ENCODE measurements at regions not wholly inside any gene's neighbourhood (a gene's known extent, or its start where the extent isn't known, plus 50 kb on each side); places are given as distances from the start of the nearest gene placed in this dataset.

DNA sequence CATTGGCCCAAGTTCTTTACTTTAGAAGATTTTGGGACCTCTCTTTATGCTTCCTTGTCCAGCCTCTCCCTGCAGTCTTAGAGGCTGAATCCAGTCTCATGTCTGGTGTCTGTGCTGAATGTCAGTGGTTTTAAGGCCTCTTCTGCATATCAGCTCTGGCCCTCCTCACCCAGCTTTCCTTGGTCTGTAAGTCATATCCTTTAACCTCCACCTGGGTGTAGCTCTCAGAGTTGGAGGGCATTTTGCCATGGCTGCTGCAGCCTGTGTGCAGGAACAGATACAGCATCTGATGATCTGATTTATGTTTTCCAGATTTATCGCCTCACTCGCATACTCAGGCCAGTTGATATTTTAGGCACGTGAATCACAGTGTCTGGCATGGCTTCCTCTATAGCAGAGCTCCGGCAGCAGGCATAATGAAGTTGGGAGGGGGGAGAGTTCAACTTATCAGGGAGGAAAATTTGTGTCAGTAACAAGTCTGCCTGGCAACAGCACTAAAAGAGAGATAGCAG is 335.0 kb downstream of the PCNX1 start:
- Mint-ChIP-seq H3K4me1 (no peaks in the 10 kb centered on the region), H3K9me3 (peaks cover 9% of the 10 kb centered on the region), H3K27me3 (ENCODE audit: low read depth) (no peaks in the 10 kb centered on the region; the same call in 1 of the 2 replicates), H3K27ac (no peak overlapping the region), H3K36me3 (peaks cover 2% of the 10 kb centered on the region; the same call in 1 of the 2 replicates), H3K4me3 (no peak overlapping the region)
- CTCF ChIA-PET: no interaction called here
- no peak for DNase-seq (ENCODE audit: low spot score)
- POLR2A ChIA-PET: no interaction called here
- TF ChIP-seq, protein P1, sequence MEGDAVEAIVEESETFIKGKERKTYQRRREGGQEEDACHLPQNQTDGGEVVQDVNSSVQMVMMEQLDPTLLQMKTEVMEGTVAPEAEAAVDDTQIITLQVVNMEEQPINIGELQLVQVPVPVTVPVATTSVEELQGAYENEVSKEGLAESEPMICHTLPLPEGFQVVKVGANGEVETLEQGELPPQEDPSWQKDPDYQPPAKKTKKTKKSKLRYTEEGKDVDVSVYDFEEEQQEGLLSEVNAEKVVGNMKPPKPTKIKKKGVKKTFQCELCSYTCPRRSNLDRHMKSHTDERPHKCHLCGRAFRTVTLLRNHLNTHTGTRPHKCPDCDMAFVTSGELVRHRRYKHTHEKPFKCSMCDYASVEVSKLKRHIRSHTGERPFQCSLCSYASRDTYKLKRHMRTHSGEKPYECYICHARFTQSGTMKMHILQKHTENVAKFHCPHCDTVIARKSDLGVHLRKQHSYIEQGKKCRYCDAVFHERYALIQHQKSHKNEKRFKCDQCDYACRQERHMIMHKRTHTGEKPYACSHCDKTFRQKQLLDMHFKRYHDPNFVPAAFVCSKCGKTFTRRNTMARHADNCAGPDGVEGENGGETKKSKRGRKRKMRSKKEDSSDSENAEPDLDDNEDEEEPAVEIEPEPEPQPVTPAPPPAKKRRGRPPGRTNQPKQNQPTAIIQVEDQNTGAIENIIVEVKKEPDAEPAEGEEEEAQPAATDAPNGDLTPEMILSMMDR (IDR thresholded peaks at IDR 0.05): no peak
- no peak for TF ChIP-seq ZNF396 (CRISPR knock-in tag; IDR thresholded peaks at IDR 0.05; ENCODE audit: borderline replicate concordance)
- ATAC-seq: no peak

GRCh38 chr14:71243697-71244096 is 336.4 kb downstream of the PCNX1 start:
- no peak overlapping the region for H3K27ac Mint-ChIP-seq
- H3K36me3 Mint-ChIP-seq: peaks cover 7% of the 10 kb centered on the region
- CTCF ChIA-PET: no interaction called here
- no peaks in the 10 kb centered on the region; the same call in 1 of the 2 replicates for H3K27me3 Mint-ChIP-seq (ENCODE audit: low read depth)
- H3K9me3 Mint-ChIP-seq: peaks cover 20% of the 10 kb centered on the region
- DNase-seq (ENCODE audit: low spot score) (no peak), ATAC-seq (no peak)
- peaks cover 6% of the 10 kb centered on the region for H3K4me1 Mint-ChIP-seq
- POLR2A ChIA-PET: no interaction called here
- no peak overlapping the region for H3K4me3 Mint-ChIP-seq
- no peak for TF ChIP-seq ZNF232 (CRISPR knock-in tag; IDR thresholded peaks at IDR 0.05)

DNA sequence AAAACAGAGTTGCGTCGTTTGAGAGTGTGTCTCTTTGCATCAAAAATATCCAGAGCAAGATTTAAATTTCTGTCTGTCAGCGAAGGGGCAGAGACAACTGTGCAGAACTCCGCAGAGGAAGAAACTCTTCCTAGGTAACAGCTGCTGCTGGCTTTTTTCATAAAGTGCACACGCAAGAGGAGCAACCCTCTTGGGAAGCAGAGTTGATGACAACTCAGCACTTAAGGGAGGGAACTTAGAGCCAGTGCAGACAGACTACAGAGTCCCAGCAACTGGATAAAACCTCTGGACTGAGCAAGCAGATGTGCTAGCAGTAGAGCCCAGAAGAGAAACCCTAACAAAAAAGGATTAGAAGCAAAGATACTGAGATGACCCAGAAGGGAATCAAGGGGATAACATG is 337.1 kb downstream of the PCNX1 start:
- ChIA-PET POLR2A (no interaction called here), CTCF (no interaction called here)
- TF ChIP-seq PRDM15 (CRISPR knock-in tag; IDR thresholded peaks at IDR 0.05) (no peak), RELA (CRISPR knock-in tag; IDR thresholded peaks at IDR 0.05; ENCODE audit: borderline replicate concordance) (no peak), GABPB1 (CRISPR knock-in tag; IDR thresholded peaks at IDR 0.05) (no peak), NR3C1 (CRISPR knock-in tag; conservative IDR thresholded peaks at IDR 0.05; ENCODE audit: low read depth) (no peak), ZNF219 (CRISPR knock-in tag; IDR thresholded peaks at IDR 0.05; ENCODE audit: borderline replicate concordance) (no peak), TCF7 (CRISPR knock-in tag; IDR thresholded peaks at IDR 0.05; ENCODE audit: low read depth) (no peak), PRRX2 (CRISPR knock-in tag; IDR thresholded peaks at IDR 0.05) (no peak), RORB (CRISPR knock-in tag; IDR thresholded peaks at IDR 0.05) (no peak), TEAD4 (CRISPR knock-in tag; IDR thresholded peaks at IDR 0.05) (no peak), GRHL2 (CRISPR knock-in tag; IDR thresholded peaks at IDR 0.05; ENCODE audit: insufficient replicate concordance, severe bottlenecking) (no peak), SMAD3 (CRISPR knock-in tag; IDR thresholded peaks at IDR 0.05; ENCODE audit: borderline replicate concordance) (no peak), OVOL2 (CRISPR knock-in tag; IDR thresholded peaks at IDR 0.05; ENCODE audit: borderline replicate concordance) (no peak), JUN (CRISPR knock-in tag; IDR thresholded peaks at IDR 0.05) (no peak), FOXJ3 (CRISPR knock-in tag; IDR thresholded peaks at IDR 0.05; ENCODE audit: borderline replicate concordance) (no peak), MYBL2 (CRISPR knock-in tag; IDR thresholded peaks at IDR 0.05) (no peak), MXD4 (CRISPR knock-in tag; IDR thresholded peaks at IDR 0.05; ENCODE audit: borderline replicate concordance) (no peak)
- TF ChIP-seq, protein P2, sequence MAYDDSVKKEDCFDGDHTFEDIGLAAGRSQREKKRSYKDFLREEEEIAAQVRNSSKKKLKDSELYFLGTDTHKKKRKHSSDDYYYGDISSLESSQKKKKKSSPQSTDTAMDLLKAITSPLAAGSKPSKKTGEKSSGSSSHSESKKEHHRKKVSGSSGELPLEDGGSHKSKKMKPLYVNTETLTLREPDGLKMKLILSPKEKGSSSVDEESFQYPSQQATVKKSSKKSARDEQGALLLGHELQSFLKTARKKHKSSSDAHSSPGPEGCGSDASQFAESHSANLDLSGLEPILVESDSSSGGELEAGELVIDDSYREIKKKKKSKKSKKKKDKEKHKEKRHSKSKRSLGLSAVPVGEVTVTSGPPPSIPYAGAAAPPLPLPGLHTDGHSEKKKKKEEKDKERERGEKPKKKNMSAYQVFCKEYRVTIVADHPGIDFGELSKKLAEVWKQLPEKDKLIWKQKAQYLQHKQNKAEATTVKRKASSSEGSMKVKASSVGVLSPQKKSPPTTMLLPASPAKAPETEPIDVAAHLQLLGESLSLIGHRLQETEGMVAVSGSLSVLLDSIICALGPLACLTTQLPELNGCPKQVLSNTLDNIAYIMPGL (CRISPR knock-in tag; IDR thresholded peaks at IDR 0.05): no peak
- TF ChIP-seq, protein P3, sequence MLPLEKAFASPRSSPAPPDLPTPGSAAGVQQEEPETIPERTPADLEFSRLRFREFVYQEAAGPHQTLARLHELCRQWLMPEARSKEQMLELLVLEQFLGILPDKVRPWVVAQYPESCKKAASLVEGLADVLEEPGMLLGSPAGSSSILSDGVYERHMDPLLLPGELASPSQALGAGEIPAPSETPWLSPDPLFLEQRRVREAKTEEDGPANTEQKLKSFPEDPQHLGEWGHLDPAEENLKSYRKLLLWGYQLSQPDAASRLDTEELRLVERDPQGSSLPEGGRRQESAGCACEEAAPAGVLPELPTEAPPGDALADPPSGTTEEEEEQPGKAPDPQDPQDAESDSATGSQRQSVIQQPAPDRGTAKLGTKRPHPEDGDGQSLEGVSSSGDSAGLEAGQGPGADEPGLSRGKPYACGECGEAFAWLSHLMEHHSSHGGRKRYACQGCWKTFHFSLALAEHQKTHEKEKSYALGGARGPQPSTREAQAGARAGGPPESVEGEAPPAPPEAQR (CRISPR knock-in tag; IDR thresholded peaks at IDR 0.05): no peak
- TF ChIP-seq, protein P4, sequence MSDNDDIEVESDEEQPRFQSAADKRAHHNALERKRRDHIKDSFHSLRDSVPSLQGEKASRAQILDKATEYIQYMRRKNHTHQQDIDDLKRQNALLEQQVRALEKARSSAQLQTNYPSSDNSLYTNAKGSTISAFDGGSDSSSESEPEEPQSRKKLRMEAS (CRISPR knock-in tag; IDR thresholded peaks at IDR 0.05): no peak
- Mint-ChIP-seq H3K36me3 (peaks cover 7% of the 10 kb centered on the region), H3K4me3 (no peak overlapping the region), H3K27me3 (ENCODE audit: low read depth) (no peaks in the 10 kb centered on the region; the same call in 1 of the 2 replicates), H3K4me1 (peaks cover 7% of the 10 kb centered on the region), H3K9me3 (peaks cover 20% of the 10 kb centered on the region), H3K27ac (no peak overlapping the region)
- ATAC-seq (no peak), DNase-seq (ENCODE audit: low spot score) (no peak)

Measured in WTC11 (cell line).